ENCODE measurements at regions not wholly inside any gene's neighbourhood (a gene's known extent, or its start where the extent isn't known, plus 50 kb on each side); places are given as distances from the start of the nearest gene placed in this dataset.

GRCh38 chr1:214957330-214958137 is 125.0 kb upstream of the KCNK2 start:
- DNase-seq (ENCODE audit: low read depth): peak; percentile 85
- TF ChIP-seq POLR2A (IDR thresholded peaks at IDR 0.05; ENCODE audit: extremely low read depth, insufficient read length) (no peak), MYC (IDR thresholded peaks at IDR 0.05; ENCODE audit: low read depth, low read length) (no peak), CTCF (IDR thresholded peaks at IDR 0.05; ENCODE audit: low read depth, low read length) (no peak)
- TF ChIP-seq, protein P1, sequence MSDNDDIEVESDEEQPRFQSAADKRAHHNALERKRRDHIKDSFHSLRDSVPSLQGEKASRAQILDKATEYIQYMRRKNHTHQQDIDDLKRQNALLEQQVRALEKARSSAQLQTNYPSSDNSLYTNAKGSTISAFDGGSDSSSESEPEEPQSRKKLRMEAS (IDR thresholded peaks at IDR 0.05; ENCODE audit: low read depth, low read length): no peak
- no peak overlapping the region for H3K4me3 ChIP-seq (ENCODE audit: low read depth, low read length)

DNA sequence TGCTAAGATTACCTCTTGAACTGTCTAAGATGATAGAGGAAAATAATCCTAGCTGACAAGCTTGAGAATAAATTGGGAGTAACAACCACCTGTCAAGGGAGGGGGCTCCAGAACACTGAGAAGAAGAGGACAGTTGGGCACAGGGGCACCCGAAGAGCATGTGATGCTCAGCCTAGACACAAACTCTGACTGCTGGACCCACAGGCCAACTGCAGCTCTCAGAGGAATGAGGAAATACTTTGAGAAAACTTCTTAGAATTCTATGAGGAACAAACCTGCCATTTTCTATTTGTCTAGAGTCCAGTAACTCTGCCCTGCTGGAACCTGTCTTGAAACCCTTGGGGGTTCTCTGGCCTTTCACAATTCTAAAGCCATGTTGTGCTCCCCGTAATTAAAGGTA is 124.1 kb upstream of the KCNK2 start:
- no peak overlapping the region for H3K4me3 ChIP-seq (ENCODE audit: low read depth, low read length)
- TF ChIP-seq CTCF (IDR thresholded peaks at IDR 0.05; ENCODE audit: low read depth, low read length): no peak
- no peak for TF ChIP-seq MYC (IDR thresholded peaks at IDR 0.05; ENCODE audit: low read depth, low read length)
- TF ChIP-seq, protein P1 (IDR thresholded peaks at IDR 0.05; ENCODE audit: low read depth, low read length): no peak
- TF ChIP-seq POLR2A (IDR thresholded peaks at IDR 0.05; ENCODE audit: extremely low read depth, insufficient read length): no peak

GRCh38 chr1:214966346-214966745 is 116.2 kb upstream of the KCNK2 start:
- DNase-seq (ENCODE audit: low read depth): no peak
- H3K4me3 ChIP-seq (ENCODE audit: low read depth, low read length): no peak overlapping the region
- TF ChIP-seq MYC (IDR thresholded peaks at IDR 0.05; ENCODE audit: low read depth, low read length): no peak
- TF ChIP-seq CTCF (IDR thresholded peaks at IDR 0.05; ENCODE audit: low read depth, low read length): no peak
- TF ChIP-seq, protein P1 (IDR thresholded peaks at IDR 0.05; ENCODE audit: low read depth, low read length): no peak
- TF ChIP-seq POLR2A (IDR thresholded peaks at IDR 0.05; ENCODE audit: extremely low read depth, insufficient read length): no peak

More for the DNA sequence above, 124.1 kb upstream of the KCNK2 start:
- no peak for DNase-seq (ENCODE audit: low read depth)

DNA sequence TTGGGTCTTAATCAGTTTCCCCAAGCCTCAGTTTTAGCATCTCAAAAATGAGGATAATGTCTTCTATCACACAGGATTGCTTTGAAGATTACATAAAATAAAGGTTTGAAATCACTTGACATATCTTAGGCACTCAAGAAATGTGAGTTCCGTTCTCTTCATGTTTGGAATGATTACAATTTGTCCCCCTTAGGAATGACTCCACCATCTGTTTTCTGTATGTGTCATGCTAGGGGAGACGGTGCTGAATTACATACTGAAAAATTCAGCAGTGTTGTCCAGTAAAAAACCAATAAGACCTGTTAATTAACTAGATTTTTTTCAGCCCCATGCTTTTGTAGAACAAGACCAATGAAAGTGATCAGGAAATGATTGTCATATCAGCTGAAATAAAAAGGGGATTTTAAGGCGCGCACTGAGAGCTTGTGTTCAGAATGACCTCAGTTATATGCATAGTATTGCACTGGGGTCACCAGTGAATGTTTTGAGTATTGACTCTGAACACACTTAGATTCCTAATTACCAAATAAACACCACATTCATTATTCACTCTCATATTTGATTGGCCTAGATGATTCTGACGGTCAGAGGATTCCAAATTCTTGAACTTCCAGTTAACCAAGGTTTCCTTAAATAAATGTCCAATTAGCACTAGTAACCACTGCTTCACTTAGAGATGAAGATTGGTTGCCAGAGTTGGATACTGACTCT is 114.5 kb upstream of the KCNK2 start:
- no peak for DNase-seq (ENCODE audit: low read depth)
- H3K4me3 ChIP-seq (ENCODE audit: low read depth, low read length): no peak overlapping the region
- TF ChIP-seq, protein P1 (IDR thresholded peaks at IDR 0.05; ENCODE audit: low read depth, low read length): no peak
- TF ChIP-seq MYC (IDR thresholded peaks at IDR 0.05; ENCODE audit: low read depth, low read length) (no peak), POLR2A (IDR thresholded peaks at IDR 0.05; ENCODE audit: extremely low read depth, insufficient read length) (no peak), CTCF (IDR thresholded peaks at IDR 0.05; ENCODE audit: low read depth, low read length) (no peak)

DNA sequence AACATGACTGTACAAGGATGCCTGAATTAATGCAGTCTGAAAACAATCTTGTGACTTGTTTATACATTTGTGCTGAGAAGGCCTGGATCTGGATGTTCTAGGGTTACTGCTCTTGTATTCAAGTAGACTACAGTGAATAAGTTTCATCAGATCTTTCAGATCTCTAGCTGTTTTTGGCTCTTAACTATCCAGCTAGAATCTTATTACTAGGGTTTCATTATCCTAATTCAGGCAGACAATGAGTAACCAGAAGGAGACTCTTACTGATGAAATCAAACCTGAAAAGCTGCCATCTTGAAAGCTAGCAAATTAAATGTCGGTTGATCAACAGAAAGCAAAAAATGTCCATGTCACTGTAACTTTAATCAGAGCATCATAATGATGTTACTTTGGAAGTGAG is 112.5 kb upstream of the KCNK2 start:
- H3K4me3 ChIP-seq (ENCODE audit: low read depth, low read length): no peak overlapping the region
- TF ChIP-seq, protein P1 (IDR thresholded peaks at IDR 0.05; ENCODE audit: low read depth, low read length): no peak
- TF ChIP-seq MYC (IDR thresholded peaks at IDR 0.05; ENCODE audit: low read depth, low read length): no peak
- no peak for TF ChIP-seq CTCF (IDR thresholded peaks at IDR 0.05; ENCODE audit: low read depth, low read length)
- TF ChIP-seq POLR2A (IDR thresholded peaks at IDR 0.05; ENCODE audit: extremely low read depth, insufficient read length): no peak
- no peak for DNase-seq (ENCODE audit: low read depth)
